GM12891 (cell line): ENCODE measurements at regions not wholly inside any gene's neighbourhood (a gene's known extent, or its start where the extent isn't known, plus 50 kb on each side); places are given as distances from the start of the nearest gene placed in this dataset.

Source experiments
- POLR2A ChIP-seq: IDR thresholded peaks from 2 replicates; pipeline ENCODE4 v1.6.1; 2011; ENCODE audit warnings: low read depth, low read length, control low read depth
- POLR2AphosphoS5 ChIP-seq: IDR thresholded peaks from 2 replicates; pipeline ENCODE4 v1.6.1; 2011; ENCODE audit warnings: low read depth, low read length, control low read depth
- POU2F2 ChIP-seq: IDR thresholded peaks from 2 replicates; pipeline ENCODE4 v1.6.1; 2011; ENCODE audit warnings: low read depth, mild to moderate bottlenecking, control low read depth, low read length, moderate library complexity

GRCh38 chr5:110909415-110909814 lies 162.1 kb upstream of the TSLP start:
- TF ChIP-seq POLR2AphosphoS5 = no peak
- no peak for TF ChIP-seq POLR2A
- no peak for TF ChIP-seq POU2F2
